A673 (cell line): ENCODE measurements at regions not wholly inside any gene's neighbourhood (a gene's known extent, or its start where the extent isn't known, plus 50 kb on each side); places are given as distances from the start of the nearest gene placed in this dataset.

Experiments
- EZH2 ChIP-seq: fragments of 200-600 bp; sonication (generic); IDR thresholded peaks from 2 replicates; pipeline ENCODE4 v1.6.1; 2017; ENCODE audit warnings: borderline replicate concordance, low read depth, mild to moderate bottlenecking, mixed read lengths, antibody characterized with exemption, low read length; ENCODE audit not compliant: poor library complexity, severe bottlenecking
- TF ChIP-seq, protein P1 (sequence below): fragments of 300-800, 200-600 bp; sonication (generic); conservative IDR thresholded peaks from 2 replicates; pipeline ENCODE4 v1.5.1; 2017; ENCODE audit warnings: low read depth, mild to moderate bottlenecking, antibody characterized with exemption, low read length, moderate library complexity, mixed read lengths

DNA sequence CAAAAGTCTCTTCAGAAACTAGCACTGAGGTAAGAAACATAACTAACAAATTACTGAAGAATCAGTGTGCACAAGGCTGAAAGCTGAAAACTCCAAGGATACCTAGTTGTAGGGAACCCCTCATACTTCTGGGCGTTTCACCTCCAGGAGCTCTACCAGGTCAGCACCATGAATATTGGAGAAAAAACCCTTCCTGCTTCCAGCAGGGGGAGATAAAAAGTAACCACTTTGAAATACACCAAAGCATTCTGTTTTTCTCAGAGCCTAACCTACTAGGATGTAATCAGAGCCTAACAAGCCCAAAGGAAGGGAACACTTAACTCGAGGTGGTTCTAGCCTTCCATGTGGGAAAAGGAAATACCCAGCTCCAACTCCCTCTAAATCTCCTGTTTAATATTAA is 175.8 kb upstream of the MME start:
- TF ChIP-seq, protein P1, sequence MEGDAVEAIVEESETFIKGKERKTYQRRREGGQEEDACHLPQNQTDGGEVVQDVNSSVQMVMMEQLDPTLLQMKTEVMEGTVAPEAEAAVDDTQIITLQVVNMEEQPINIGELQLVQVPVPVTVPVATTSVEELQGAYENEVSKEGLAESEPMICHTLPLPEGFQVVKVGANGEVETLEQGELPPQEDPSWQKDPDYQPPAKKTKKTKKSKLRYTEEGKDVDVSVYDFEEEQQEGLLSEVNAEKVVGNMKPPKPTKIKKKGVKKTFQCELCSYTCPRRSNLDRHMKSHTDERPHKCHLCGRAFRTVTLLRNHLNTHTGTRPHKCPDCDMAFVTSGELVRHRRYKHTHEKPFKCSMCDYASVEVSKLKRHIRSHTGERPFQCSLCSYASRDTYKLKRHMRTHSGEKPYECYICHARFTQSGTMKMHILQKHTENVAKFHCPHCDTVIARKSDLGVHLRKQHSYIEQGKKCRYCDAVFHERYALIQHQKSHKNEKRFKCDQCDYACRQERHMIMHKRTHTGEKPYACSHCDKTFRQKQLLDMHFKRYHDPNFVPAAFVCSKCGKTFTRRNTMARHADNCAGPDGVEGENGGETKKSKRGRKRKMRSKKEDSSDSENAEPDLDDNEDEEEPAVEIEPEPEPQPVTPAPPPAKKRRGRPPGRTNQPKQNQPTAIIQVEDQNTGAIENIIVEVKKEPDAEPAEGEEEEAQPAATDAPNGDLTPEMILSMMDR, result peak; percentile 49
- TF ChIP-seq EZH2, result no peak
